Fibroblast of lung (primary cell): ENCODE measurements at regions not wholly inside any gene's neighbourhood (a gene's known extent, or its start where the extent isn't known, plus 50 kb on each side); places are given as distances from the start of the nearest gene placed in this dataset.

Experiments
- DNase-seq, 2 donors: peaks; one replicate each; pipeline versions ENCODE4 v3.0.0 to v3.0.0-alpha.2; 2010; ENCODE audit warnings: low read depth in 2 of 2
- H2AFZ ChIP-seq: 2 replicates; pipeline ENCODE4 v1.5.1; 2012; ENCODE audit warnings: low read length, control low read depth, inconsistent platforms
- H3K27ac ChIP-seq: 2 replicates; pipeline ENCODE4 v1.5.1; 2011; ENCODE audit warnings: low read length, control low read depth; ENCODE audit not compliant: insufficient read depth
- H3K27me3 ChIP-seq: 2 replicates; pipeline ENCODE4 v1.5.1; 2011; ENCODE audit warnings: mild to moderate bottlenecking, low read length; ENCODE audit not compliant: control insufficient read depth, insufficient read depth
- H3K36me3 ChIP-seq: 2 replicates; pipeline ENCODE4 v1.5.1; 2011; ENCODE audit warnings: low read length; ENCODE audit not compliant: control insufficient read depth, insufficient read depth
- H3K4me1 ChIP-seq: 2 replicates; pipeline ENCODE4 v1.5.1; 2011; ENCODE audit warnings: low read length; ENCODE audit not compliant: control insufficient read depth, insufficient read depth; ENCODE audit errors: extremely low read depth
- H3K4me2 ChIP-seq: 2 replicates; pipeline ENCODE4 v1.5.1; 2011; ENCODE audit warnings: low read length, control low read depth; ENCODE audit not compliant: insufficient read depth; ENCODE audit errors: extremely low read depth
- H3K4me3 ChIP-seq, 4 experiments: fragments of 200-600 bp in 1 of 4; sonication (generic) in 1 of 4; replicated peaks in 1 of 4; 2 replicates each; pipeline ENCODE4 v1.5.1; 2011 to 2016; ENCODE audit warnings: low read length in 4 of 4, low read depth in 3 of 4, mild to moderate bottlenecking in 3 of 4, control low read depth in 2 of 4, inconsistent platforms in 1 of 4, mixed read lengths in 1 of 4; ENCODE audit not compliant: insufficient read depth in 1 of 4; ENCODE audit errors: control extremely low read depth in 1 of 4
- H3K79me2 ChIP-seq: 2 replicates; pipeline ENCODE4 v1.5.1; 2012; ENCODE audit warnings: mild to moderate bottlenecking, low read length, inconsistent platforms; ENCODE audit not compliant: control insufficient read depth, insufficient read depth
- H3K9ac ChIP-seq: 2 replicates; pipeline ENCODE4 v1.5.1; 2011; ENCODE audit warnings: mild to moderate bottlenecking, low read length, control low read depth; ENCODE audit not compliant: insufficient read depth
- H3K9me3 ChIP-seq: 2 replicates; pipeline ENCODE4 v1.5.1; 2012; ENCODE audit warnings: low read depth, low read length; ENCODE audit not compliant: control insufficient read depth, insufficient read depth
- H4K20me1 ChIP-seq: 2 replicates; pipeline ENCODE4 v1.5.1; 2011; ENCODE audit warnings: low read length; ENCODE audit not compliant: control insufficient read depth, insufficient read depth; ENCODE audit errors: extremely low read depth
- EZH2 ChIP-seq: IDR thresholded peaks from 2 replicates; pipeline ENCODE4 v1.5.1; 2012; ENCODE audit warnings: low read length, control low read depth, mild to moderate bottlenecking; ENCODE audit errors: missing control alignments
- TF ChIP-seq, protein P1 (sequence below), 2 donors: IDR thresholded peaks in 1 of 2; conservative IDR thresholded peaks in 1 of 2; 1 replicate in 1 of 2; 2 replicates in 1 of 2; pipeline ENCODE4 v1.5.1; 2011 to 2012; ENCODE audit warnings: low read length in 2 of 2, control low read depth in 1 of 2, inconsistent platforms in 1 of 2, low read depth in 1 of 2, mild to moderate bottlenecking in 1 of 2

DNA sequence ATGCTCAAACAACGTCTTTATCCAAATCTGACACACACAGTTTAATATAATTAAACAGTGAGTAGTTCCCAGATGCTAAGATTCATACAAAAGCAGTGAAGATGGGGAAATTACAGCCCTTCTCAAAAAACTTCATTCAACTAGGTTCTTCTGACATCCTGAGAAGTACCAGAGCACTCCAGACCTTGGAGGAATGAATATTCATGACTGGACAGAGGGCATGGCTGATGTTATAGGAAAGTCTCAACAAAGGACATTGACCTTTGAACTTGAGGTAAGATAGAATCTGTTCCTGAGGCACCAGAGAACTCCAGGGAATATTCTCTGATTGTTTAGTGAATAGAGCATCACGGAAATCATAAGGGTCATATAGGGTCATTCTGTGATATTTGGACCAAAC, 106.4 kb upstream of the SLC5A12 start:
- no peaks in the 10 kb centered on the region for H4K20me1 ChIP-seq
- H2AFZ ChIP-seq: no peak overlapping the region
- no peak overlapping the region for H3K4me2 ChIP-seq
- H3K79me2 ChIP-seq: no peaks in the 10 kb centered on the region
- H3K9me3 ChIP-seq: no peaks in the 10 kb centered on the region
- no peak overlapping the region for H3K4me3 ChIP-seq
- no peak overlapping the region for H3K9ac ChIP-seq
- TF ChIP-seq, protein P1, sequence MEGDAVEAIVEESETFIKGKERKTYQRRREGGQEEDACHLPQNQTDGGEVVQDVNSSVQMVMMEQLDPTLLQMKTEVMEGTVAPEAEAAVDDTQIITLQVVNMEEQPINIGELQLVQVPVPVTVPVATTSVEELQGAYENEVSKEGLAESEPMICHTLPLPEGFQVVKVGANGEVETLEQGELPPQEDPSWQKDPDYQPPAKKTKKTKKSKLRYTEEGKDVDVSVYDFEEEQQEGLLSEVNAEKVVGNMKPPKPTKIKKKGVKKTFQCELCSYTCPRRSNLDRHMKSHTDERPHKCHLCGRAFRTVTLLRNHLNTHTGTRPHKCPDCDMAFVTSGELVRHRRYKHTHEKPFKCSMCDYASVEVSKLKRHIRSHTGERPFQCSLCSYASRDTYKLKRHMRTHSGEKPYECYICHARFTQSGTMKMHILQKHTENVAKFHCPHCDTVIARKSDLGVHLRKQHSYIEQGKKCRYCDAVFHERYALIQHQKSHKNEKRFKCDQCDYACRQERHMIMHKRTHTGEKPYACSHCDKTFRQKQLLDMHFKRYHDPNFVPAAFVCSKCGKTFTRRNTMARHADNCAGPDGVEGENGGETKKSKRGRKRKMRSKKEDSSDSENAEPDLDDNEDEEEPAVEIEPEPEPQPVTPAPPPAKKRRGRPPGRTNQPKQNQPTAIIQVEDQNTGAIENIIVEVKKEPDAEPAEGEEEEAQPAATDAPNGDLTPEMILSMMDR (conservative IDR thresholded peaks at IDR 0.05 in 1 of 2, IDR thresholded peaks at IDR 0.05 in 1 of 2; ENCODE audit: low read depth in 1 of 2, low read length in 2 of 2): no peak
- TF ChIP-seq EZH2: no peak
- DNase-seq: no peak
- H3K4me1 ChIP-seq: peaks cover 4% of the 10 kb centered on the region
- no peaks in the 10 kb centered on the region for H3K36me3 ChIP-seq
- no peaks in the 10 kb centered on the region for H3K27me3 ChIP-seq
- peak overlapping the region; percentile 27 for H3K27ac ChIP-seq

DNA sequence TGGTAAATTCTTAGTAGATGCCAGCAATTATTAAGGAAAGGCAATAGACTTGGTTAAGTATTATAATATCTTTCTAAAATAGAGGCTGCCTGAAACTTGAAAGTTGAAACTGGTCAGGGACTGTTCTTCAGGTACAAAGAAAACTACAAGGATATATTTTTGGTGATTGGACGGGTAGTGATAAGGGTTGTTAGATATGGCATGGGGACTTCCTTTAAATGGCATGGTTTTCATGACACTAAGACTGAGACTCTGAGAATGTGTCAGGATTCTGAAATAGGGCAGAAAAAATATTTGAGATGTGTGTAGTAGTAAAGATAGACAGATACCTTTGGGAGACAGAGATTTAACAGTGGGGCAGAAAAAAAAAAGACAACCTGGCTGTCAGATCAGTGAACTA, 108.4 kb upstream of the SLC5A12 start:
- Histone ChIP-seq H3K9me3 (no peaks in the 10 kb centered on the region), H3K4me1 (peaks cover 4% of the 10 kb centered on the region), H3K27ac (no peak overlapping the region), H3K36me3 (no peaks in the 10 kb centered on the region), H3K9ac (no peak overlapping the region), H3K79me2 (no peaks in the 10 kb centered on the region), H4K20me1 (no peaks in the 10 kb centered on the region), H3K4me3 (no peak overlapping the region), H3K27me3 (no peaks in the 10 kb centered on the region), H3K4me2 (no peak overlapping the region), H2AFZ (no peak overlapping the region)
- TF ChIP-seq, protein P1 (conservative IDR thresholded peaks at IDR 0.05 in 1 of 2, IDR thresholded peaks at IDR 0.05 in 1 of 2; ENCODE audit: low read depth in 1 of 2, low read length in 2 of 2): no peak
- TF ChIP-seq EZH2: no peak
- no peak for DNase-seq

DNA sequence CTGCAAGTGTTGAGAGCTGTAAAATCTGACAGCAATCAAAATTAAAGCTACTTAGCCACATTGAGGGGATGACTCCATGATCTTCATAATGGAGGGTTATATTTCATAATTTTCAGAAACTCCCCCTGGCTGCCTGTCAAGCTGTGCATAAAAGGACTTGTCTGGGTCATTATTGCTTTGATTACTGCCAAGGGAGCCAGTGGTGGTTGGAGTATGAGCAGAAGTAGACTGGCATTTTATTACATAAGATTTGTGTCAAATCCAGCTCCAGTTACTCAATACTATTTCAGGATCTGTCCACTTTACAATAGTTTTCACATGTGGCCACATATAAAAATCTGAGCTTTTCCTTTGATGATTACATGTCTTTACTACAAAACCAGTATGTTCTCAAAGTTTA, 108.9 kb upstream of the SLC5A12 start:
- H3K4me3 ChIP-seq: no peak overlapping the region
- DNase-seq: no peak
- no peak overlapping the region for H3K9ac ChIP-seq
- no peak overlapping the region for H3K27ac ChIP-seq
- TF ChIP-seq, protein P1 (conservative IDR thresholded peaks at IDR 0.05 in 1 of 2, IDR thresholded peaks at IDR 0.05 in 1 of 2; ENCODE audit: low read depth in 1 of 2, low read length in 2 of 2): no peak
- TF ChIP-seq EZH2: no peak
- H3K9me3 ChIP-seq: no peaks in the 10 kb centered on the region
- H3K4me2 ChIP-seq: no peak overlapping the region
- no peaks in the 10 kb centered on the region for H4K20me1 ChIP-seq
- H3K36me3 ChIP-seq: no peaks in the 10 kb centered on the region
- H3K4me1 ChIP-seq: peaks cover 4% of the 10 kb centered on the region
- H2AFZ ChIP-seq: no peak overlapping the region
- no peaks in the 10 kb centered on the region for H3K79me2 ChIP-seq
- H3K27me3 ChIP-seq: no peaks in the 10 kb centered on the region
